Upper lobe of left lung (tissue), 4 donors: ENCODE measurements at regions not wholly inside any gene's neighbourhood (a gene's known extent, or its start where the extent isn't known, plus 50 kb on each side); places are given as distances from the start of the nearest gene placed in this dataset.

Source experiments
- EP300 ChIP-seq, 4 donors: sonication (generic); formaldehyde crosslinking; IDR thresholded peaks; one replicate each; pipeline ENCODE4 v1.5.1; 2017; ENCODE audit warnings: antibody characterized with exemption in 4 of 4, control low read depth in 2 of 4
- POLR2A ChIP-seq, 4 donors: fragments of 450-650 bp; IDR thresholded peaks; one replicate each; pipeline ENCODE4 v1.5.1; 2016 to 2017; ENCODE audit warnings: antibody characterized with exemption in 4 of 4, mild to moderate bottlenecking in 2 of 4
- POLR2AphosphoS5 ChIP-seq, 2 donors: sonication (generic); formaldehyde crosslinking; IDR thresholded peaks; one replicate each; pipeline ENCODE4 v1.5.1; 2017; ENCODE audit warnings: antibody characterized with exemption in 2 of 2
- TF ChIP-seq, protein P1 (sequence below), 6 experiments: fragments of 450-650 bp in 4 of 6; fragments of 200-600 bp in 2 of 6; sonication (generic) in 2 of 6; IDR thresholded peaks; one replicate each; pipeline ENCODE4 v1.5.1; 2016 to 2019; ENCODE audit warnings: antibody characterized with exemption in 6 of 6

DNA sequence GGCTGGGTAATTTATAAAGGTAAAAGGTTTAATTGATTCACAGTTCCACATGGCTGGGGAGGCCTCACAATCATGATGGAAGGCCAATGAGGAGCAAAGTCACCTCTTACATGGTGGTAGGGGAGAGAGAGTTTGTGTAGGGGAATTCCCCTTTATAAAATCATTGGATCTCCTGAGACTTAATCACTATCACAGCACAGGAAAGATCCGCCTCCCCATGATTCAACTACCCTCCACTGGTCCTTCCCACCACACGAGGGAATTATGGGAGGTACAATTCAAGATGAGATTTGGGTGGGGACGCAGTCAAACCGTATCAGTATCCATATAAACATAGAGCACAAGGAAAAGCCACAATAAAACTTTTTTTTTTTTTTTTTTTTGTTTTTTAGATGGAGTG lies 172.6 kb upstream of the PIEZO2 start:
- TF ChIP-seq, protein P1, sequence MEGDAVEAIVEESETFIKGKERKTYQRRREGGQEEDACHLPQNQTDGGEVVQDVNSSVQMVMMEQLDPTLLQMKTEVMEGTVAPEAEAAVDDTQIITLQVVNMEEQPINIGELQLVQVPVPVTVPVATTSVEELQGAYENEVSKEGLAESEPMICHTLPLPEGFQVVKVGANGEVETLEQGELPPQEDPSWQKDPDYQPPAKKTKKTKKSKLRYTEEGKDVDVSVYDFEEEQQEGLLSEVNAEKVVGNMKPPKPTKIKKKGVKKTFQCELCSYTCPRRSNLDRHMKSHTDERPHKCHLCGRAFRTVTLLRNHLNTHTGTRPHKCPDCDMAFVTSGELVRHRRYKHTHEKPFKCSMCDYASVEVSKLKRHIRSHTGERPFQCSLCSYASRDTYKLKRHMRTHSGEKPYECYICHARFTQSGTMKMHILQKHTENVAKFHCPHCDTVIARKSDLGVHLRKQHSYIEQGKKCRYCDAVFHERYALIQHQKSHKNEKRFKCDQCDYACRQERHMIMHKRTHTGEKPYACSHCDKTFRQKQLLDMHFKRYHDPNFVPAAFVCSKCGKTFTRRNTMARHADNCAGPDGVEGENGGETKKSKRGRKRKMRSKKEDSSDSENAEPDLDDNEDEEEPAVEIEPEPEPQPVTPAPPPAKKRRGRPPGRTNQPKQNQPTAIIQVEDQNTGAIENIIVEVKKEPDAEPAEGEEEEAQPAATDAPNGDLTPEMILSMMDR (IDR thresholded peaks at IDR 0.05) = no peak
- TF ChIP-seq EP300 (IDR thresholded peaks at IDR 0.05) (no peak), POLR2A (IDR thresholded peaks at IDR 0.05) (no peak), POLR2AphosphoS5 (IDR thresholded peaks at IDR 0.05) (no peak)
